ENCODE measurements at regions not wholly inside any gene's neighbourhood (a gene's known extent, or its start where the extent isn't known, plus 50 kb on each side); places are given as distances from the start of the nearest gene placed in this dataset.

DNA sequence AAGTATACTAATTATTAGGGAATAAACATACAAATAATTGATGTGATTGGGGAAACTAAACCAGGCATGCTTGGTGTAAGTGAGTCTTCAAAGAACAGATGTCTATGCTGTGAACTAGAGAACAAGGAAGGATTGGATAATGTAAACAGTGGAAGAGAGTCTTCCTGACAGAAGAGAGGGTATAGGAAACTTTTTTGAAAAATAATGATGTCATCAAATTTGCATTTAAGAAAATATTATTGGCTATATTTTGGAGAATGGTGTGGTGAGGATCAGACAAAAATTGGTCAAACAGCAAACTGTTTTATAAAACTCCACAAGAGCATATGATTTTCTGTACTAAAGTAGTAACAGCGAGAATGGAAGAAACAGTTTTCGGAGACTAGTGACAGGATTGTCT lies 537.7 kb downstream of the TRAM1L1 start:
- TF ChIP-seq CTCF (conservative IDR thresholded peaks at IDR 0.05; ENCODE audit: low read depth in 2 of 2) (no peak), POLR2AphosphoS5 (IDR thresholded peaks at IDR 0.05; ENCODE audit: low read depth) (no peak), ETS1 (IDR thresholded peaks at IDR 0.05) (no peak), EZH2phosphoT487 (IDR thresholded peaks at IDR 0.05; ENCODE audit: unreplicated experiment) (no peak), REST (IDR thresholded peaks at IDR 0.05; ENCODE audit: unreplicated experiment) (no peak), EZH2 (IDR thresholded peaks at IDR 0.05; ENCODE audit: low read depth, unreplicated experiment) (no peak)

Measured in GM23338 (cell line).